H1 (cell line): ENCODE measurements at regions not wholly inside any gene's neighbourhood (a gene's known extent, or its start where the extent isn't known, plus 50 kb on each side); places are given as distances from the start of the nearest gene placed in this dataset.

Experiments
- CTCF ChIA-PET: fragments of 300-600 bp; sonication (Branson Sonifier 250); formaldehyde crosslinking; loops from one replicate; lab custom pipeline; 2021; ENCODE audit not compliant: partially characterized antibody; lab: Charles Lee
- POLR2A ChIA-PET: fragments of 300-600 bp; sonication (Branson Sonifier 250); formaldehyde crosslinking; loops from one replicate; lab custom pipeline; 2021; ENCODE audit warnings: inconsistent platforms; ENCODE audit not compliant: partially characterized antibody; lab: Charles Lee
- DNase-seq, 2 experiments: peaks; one replicate each; pipeline versions ENCODE4 v3.0.0 to v3.0.0-alpha.2; 2010 to 2022; ENCODE audit warnings: low spot score in 2 of 2, low read depth in 1 of 2, mixed read lengths in 1 of 2
- FAIRE-seq: peaks from 2 replicates; lab custom pipeline; 2011; peaks lifted over from hg19 to GRCh38; lab: Jason Lieb, UNC
- H2AFZ ChIP-seq: 2 replicates; pipeline ENCODE4 v1.8.1; 2012; ENCODE audit warnings: low read length, inconsistent platforms
- H2AK5ac ChIP-seq: 2 replicates; pipeline ENCODE4 v1.6.1; 2013; ENCODE audit warnings: low read depth, low read length
- H2BK120ac ChIP-seq: replicated peaks from 2 replicates; pipeline ENCODE3; 2013; ENCODE audit warnings: low read depth, low read length, inconsistent platforms
- H2BK12ac ChIP-seq: 2 replicates; pipeline ENCODE4 v1.6.1; 2013; ENCODE audit warnings: low read depth, low read length
- H2BK15ac ChIP-seq: 2 replicates; pipeline ENCODE4 v1.6.1; 2013; ENCODE audit warnings: low read length
- H2BK20ac ChIP-seq: 2 replicates; pipeline ENCODE4 v1.6.1; 2013; ENCODE audit warnings: low read length
- H2BK5ac ChIP-seq: 2 replicates; pipeline ENCODE4 v1.6.1; 2013; ENCODE audit warnings: low read depth, low read length
- H3K14ac ChIP-seq: 2 replicates; pipeline ENCODE4 v1.6.1; 2013; ENCODE audit warnings: inconsistent platforms; ENCODE audit not compliant: insufficient read length
- H3K18ac ChIP-seq: 2 replicates; pipeline ENCODE4 v1.6.1; 2013; ENCODE audit warnings: low read length; ENCODE audit errors: extremely low read depth
- H3K23ac ChIP-seq: 2 replicates; pipeline ENCODE4 v1.6.1; 2013; ENCODE audit warnings: inconsistent platforms; ENCODE audit not compliant: insufficient read length
- H3K23me2 ChIP-seq: 2 replicates; pipeline ENCODE4 v1.6.1; 2013; ENCODE audit warnings: low read depth, low read length
- H3K27ac ChIP-seq: 2 replicates; pipeline ENCODE4 v1.6.1; 2011; ENCODE audit warnings: low read depth, low read length, inconsistent platforms
- H3K27me3 ChIP-seq, 4 experiments: replicated peaks in 1 of 4; 1 replicate in 1 of 4; 2 replicates in 3 of 4; pipeline versions ENCODE4 v1.6.1 to v1.8.1; 2011 to 2013; ENCODE audit warnings: low read length in 3 of 4, mild to moderate bottlenecking in 3 of 4, inconsistent platforms in 2 of 4, mixed read lengths in 2 of 4, moderate library complexity in 1 of 4; ENCODE audit not compliant: control insufficient read depth in 3 of 4, insufficient read depth in 3 of 4; ENCODE audit errors: extremely low read depth in 1 of 4
- H3K36me3 ChIP-seq, 4 experiments: 2 replicates each; pipeline versions ENCODE4 v1.6.1 to v1.8.1; 2011 to 2013; ENCODE audit warnings: mild to moderate bottlenecking in 4 of 4, low read length in 3 of 4, moderate library complexity in 2 of 4, control low read depth in 1 of 4, inconsistent platforms in 1 of 4; ENCODE audit not compliant: insufficient read depth in 4 of 4, control insufficient read depth in 2 of 4
- H3K4ac ChIP-seq: replicated peaks from 2 replicates; pipeline ENCODE3; 2013; ENCODE audit warnings: low read length, low read depth, mixed read lengths, inconsistent platforms; ENCODE audit not compliant: insufficient read length
- H3K4me1 ChIP-seq, 4 experiments: replicated peaks in 1 of 4; 1 replicate in 1 of 4; 2 replicates in 3 of 4; pipeline versions ENCODE4 v1.6.1 to v1.8.1; 2011 to 2013; ENCODE audit warnings: low read length in 3 of 4, inconsistent platforms in 2 of 4, mixed read lengths in 1 of 4; ENCODE audit not compliant: insufficient read depth in 4 of 4, control insufficient read depth in 3 of 4
- H3K4me2 ChIP-seq, 2 experiments: 2 replicates each; pipeline versions ENCODE4 v1.6.1 to v1.8.1; 2011 to 2013; ENCODE audit warnings: low read depth in 2 of 2, low read length in 2 of 2, control low read depth in 1 of 2, inconsistent platforms in 1 of 2, mild to moderate bottlenecking in 1 of 2; ENCODE audit not compliant: insufficient read depth in 1 of 2
- H3K4me3 ChIP-seq, 4 experiments: fragments of 200-600, 300-600 bp in 1 of 4; sonication (generic), shearing (Covaris generic), sonication (Bioruptor Twin) in 1 of 4; 2 replicates each; pipeline versions ENCODE4 v1.5.1 to v1.8.1; 2011 to 2016; ENCODE audit warnings: low read length in 4 of 4, low read depth in 3 of 4, control low read depth in 2 of 4, inconsistent platforms in 2 of 4, mild to moderate bottlenecking in 2 of 4, mixed read lengths in 1 of 4, moderate library complexity in 1 of 4; ENCODE audit not compliant: insufficient read depth in 2 of 4; ENCODE audit errors: extremely low read depth in 1 of 4
- H3K56ac ChIP-seq: replicated peaks from 2 replicates; pipeline ENCODE3; 2013; ENCODE audit warnings: low read depth, mild to moderate bottlenecking, mixed read lengths, low read length, inconsistent platforms; ENCODE audit not compliant: insufficient read length
- H3K79me1 ChIP-seq: 2 replicates; pipeline ENCODE4 v1.6.1; 2013; ENCODE audit warnings: low read depth, low read length, control low read depth
- H3K79me2 ChIP-seq, 2 experiments: 2 replicates each; pipeline versions ENCODE4 v1.6.1 to v1.8.1; 2012 to 2013; ENCODE audit warnings: low read length in 2 of 2, mild to moderate bottlenecking in 2 of 2, inconsistent platforms in 1 of 2; ENCODE audit not compliant: insufficient read depth in 2 of 2, control insufficient read depth in 1 of 2
- H3K9ac ChIP-seq, 4 experiments: replicated peaks in 1 of 4; 1 replicate in 1 of 4; 2 replicates in 3 of 4; pipeline versions ENCODE4 v1.6.1 to v1.8.1; 2011 to 2013; ENCODE audit warnings: low read depth in 3 of 4, low read length in 3 of 4, control low read depth in 2 of 4, mild to moderate bottlenecking in 2 of 4, moderate library complexity in 2 of 4, inconsistent platforms in 1 of 4; ENCODE audit errors: extremely low read depth in 1 of 4
- H3K9me3 ChIP-seq, 2 experiments: 2 replicates each; pipeline versions ENCODE4 v1.6.1 to v1.8.1; 2012 to 2013; ENCODE audit warnings: mild to moderate bottlenecking in 2 of 2, moderate library complexity in 2 of 2, control low read depth in 1 of 2, inconsistent platforms in 1 of 2, low read depth in 1 of 2, low read length in 1 of 2, mixed read lengths in 1 of 2; ENCODE audit not compliant: insufficient read depth in 2 of 2
- H4K20me1 ChIP-seq, 2 experiments: replicated peaks in 1 of 2; 2 replicates each; pipeline versions ENCODE3 to v1.8.1; 2011 to 2013; ENCODE audit warnings: inconsistent platforms in 2 of 2, low read length in 2 of 2, mild to moderate bottlenecking in 1 of 2; ENCODE audit not compliant: insufficient read depth in 2 of 2, control insufficient read depth in 1 of 2
- H4K5ac ChIP-seq: 2 replicates; pipeline ENCODE4 v1.6.1; 2013; ENCODE audit warnings: low read length, low read depth, mixed read lengths, inconsistent platforms; ENCODE audit not compliant: insufficient read length
- H4K8ac ChIP-seq: 2 replicates; pipeline ENCODE4 v1.8.0; 2013; ENCODE audit warnings: mild to moderate bottlenecking, moderate library complexity, low read length, inconsistent platforms; ENCODE audit not compliant: insufficient read depth; ENCODE audit errors: extremely low read depth
- H4K91ac ChIP-seq: replicated peaks from 2 replicates; pipeline ENCODE3; 2013; ENCODE audit warnings: low read length, mixed read lengths, inconsistent platforms; ENCODE audit not compliant: insufficient read length
- CREB1 ChIP-seq: IDR thresholded peaks from 2 replicates; pipeline ENCODE4 v1.6.1; 2012; ENCODE audit warnings: inconsistent platforms
- RAD21 ChIP-seq, 2 experiments: IDR thresholded peaks in 1 of 2; conservative IDR thresholded peaks in 1 of 2; 2 replicates each; pipeline ENCODE4 v1.6.1; 2011; ENCODE audit warnings: low read depth in 2 of 2, low read length in 2 of 2, improper control_type of control experiment in 1 of 2, inconsistent platforms in 1 of 2, mild to moderate bottlenecking in 1 of 2, moderate library complexity in 1 of 2
- SIN3A ChIP-seq, 2 experiments: IDR thresholded peaks in 1 of 2; conservative IDR thresholded peaks in 1 of 2; 2 replicates each; pipeline ENCODE4 v1.6.1; 2011 to 2012; ENCODE audit warnings: low read length in 2 of 2, improper control_type of control experiment in 1 of 2, low read depth in 1 of 2, mild to moderate bottlenecking in 1 of 2
- WGBS, 2 experiments: shearing (Covaris generic) in 1 of 2; methylation state at CpG; one replicate each; pipeline versions ENCODE4 v1.1.6 to v1.1.7; 2013 to 2015; ENCODE audit warnings: low lambda C conversion rate in 2 of 2, mixed read lengths in 2 of 2, inconsistent platforms in 1 of 2, low coverage in 1 of 2, missing lambda C conversion rate in 1 of 2; ENCODE audit not compliant: insufficient replicate concordance in 2 of 2, insufficient coverage in 1 of 2, insufficient read length in 1 of 2; ENCODE audit errors: extremely low coverage in 1 of 2, missing lambda C conversion rate in 1 of 2; 5-methylcytosine and 5-hydroxymethylcytosine counted together
- TF ChIP-seq, protein P1 (sequence below), 3 experiments: IDR thresholded peaks; 1 replicate in 2 of 3; 2 replicates in 1 of 3; pipeline versions ENCODE4 v1.5.1 to v1.6.1; 2011; ENCODE audit warnings: low read length in 3 of 3, mild to moderate bottlenecking in 3 of 3, inconsistent platforms in 2 of 3, low read depth in 1 of 3, moderate library complexity in 1 of 3; ENCODE audit not compliant: insufficient read depth in 1 of 3; ENCODE audit errors: control extremely low read depth in 1 of 3

DNA sequence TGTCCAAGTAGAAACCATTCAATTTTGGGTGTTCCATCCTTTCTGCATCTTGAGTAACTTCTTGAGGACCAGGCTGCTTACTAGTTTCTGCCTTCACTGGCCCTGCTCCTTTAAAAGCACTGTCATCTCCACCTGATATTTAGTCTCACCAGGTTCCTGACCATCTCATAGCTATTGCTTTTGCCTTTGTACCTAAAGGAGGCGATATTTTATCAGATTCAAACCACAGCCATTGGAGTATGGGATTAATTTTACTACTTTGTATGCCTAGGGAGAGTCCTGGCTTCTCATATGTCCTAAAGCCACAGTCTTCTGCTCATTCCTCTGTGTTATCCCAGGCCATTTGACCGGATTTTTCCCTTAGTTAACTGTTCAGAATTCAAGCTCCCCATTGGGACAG lies 51.8 kb upstream of the RFX7 start:
- 74% methylated on average over 2 of the region's 2 CpGs; no CpG with 5 or more reads in 1 of the 2 experiments for WGBS, 2 experiments
- no peak overlapping the region for H4K8ac ChIP-seq
- H4K91ac ChIP-seq: no peak overlapping the region
- CTCF ChIA-PET: interaction anchor here (0.8 to 4.6 kb wide), 8 partner anchors 10 to 131 kb away, joined by 3 to 16 read pairs (median 3); no protein-coding TSS in a partner anchor
- no peak overlapping the region for H2BK120ac ChIP-seq
- H2BK20ac ChIP-seq: no peak overlapping the region
- peaks cover 0 to 1% (median 0%) of the 10 kb centered on the region in 4 experiments; a peak in 1 of 7 replicates for H3K27me3 ChIP-seq
- no peak overlapping the region for H3K23ac ChIP-seq
- no peak overlapping the region for H4K5ac ChIP-seq
- DNase-seq (no peak), FAIRE-seq (no peak)
- H3K79me1 ChIP-seq: no peaks in the 10 kb centered on the region
- TF ChIP-seq, protein P1, sequence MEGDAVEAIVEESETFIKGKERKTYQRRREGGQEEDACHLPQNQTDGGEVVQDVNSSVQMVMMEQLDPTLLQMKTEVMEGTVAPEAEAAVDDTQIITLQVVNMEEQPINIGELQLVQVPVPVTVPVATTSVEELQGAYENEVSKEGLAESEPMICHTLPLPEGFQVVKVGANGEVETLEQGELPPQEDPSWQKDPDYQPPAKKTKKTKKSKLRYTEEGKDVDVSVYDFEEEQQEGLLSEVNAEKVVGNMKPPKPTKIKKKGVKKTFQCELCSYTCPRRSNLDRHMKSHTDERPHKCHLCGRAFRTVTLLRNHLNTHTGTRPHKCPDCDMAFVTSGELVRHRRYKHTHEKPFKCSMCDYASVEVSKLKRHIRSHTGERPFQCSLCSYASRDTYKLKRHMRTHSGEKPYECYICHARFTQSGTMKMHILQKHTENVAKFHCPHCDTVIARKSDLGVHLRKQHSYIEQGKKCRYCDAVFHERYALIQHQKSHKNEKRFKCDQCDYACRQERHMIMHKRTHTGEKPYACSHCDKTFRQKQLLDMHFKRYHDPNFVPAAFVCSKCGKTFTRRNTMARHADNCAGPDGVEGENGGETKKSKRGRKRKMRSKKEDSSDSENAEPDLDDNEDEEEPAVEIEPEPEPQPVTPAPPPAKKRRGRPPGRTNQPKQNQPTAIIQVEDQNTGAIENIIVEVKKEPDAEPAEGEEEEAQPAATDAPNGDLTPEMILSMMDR (IDR thresholded peaks at IDR 0.05; ENCODE audit: control extremely low read depth in 1 of 3, insufficient read depth in 1 of 3, low read depth in 1 of 3, low read length in 3 of 3): peak in 1 of 3 experiments; percentile 16; a peak in 1 of 4 replicates
- TF ChIP-seq CREB1 (no peak), RAD21 (IDR thresholded peaks at IDR 0.05 in 1 of 2, conservative IDR thresholded peaks at IDR 0.05 in 1 of 2; ENCODE audit: low read depth in 2 of 2, low read length in 2 of 2) (peak; percentile 41 to 49), SIN3A (conservative IDR thresholded peaks at IDR 0.05 in 1 of 2, IDR thresholded peaks at IDR 0.05 in 1 of 2; ENCODE audit: low read depth in 1 of 2, low read length in 2 of 2) (no peak)
- H3K4me2 ChIP-seq: no peak overlapping the region
- H3K18ac ChIP-seq: no peak overlapping the region
- H3K36me3 ChIP-seq: no peaks in the 10 kb centered on the region
- no peaks in the 10 kb centered on the region for H3K79me2 ChIP-seq
- H3K56ac ChIP-seq: no peak overlapping the region
- H3K14ac ChIP-seq: no peak overlapping the region
- no peak overlapping the region for H2BK15ac ChIP-seq
- no peak overlapping the region for H2BK12ac ChIP-seq
- H4K20me1 ChIP-seq: no peaks in the 10 kb centered on the region
- no peaks in the 10 kb centered on the region for H3K9me3 ChIP-seq
- H2AK5ac ChIP-seq: no peak overlapping the region
- no peak overlapping the region for H2BK5ac ChIP-seq
- H3K4ac ChIP-seq: no peak overlapping the region
- peak overlapping the region; percentile 74; the same call in 1 of the 2 replicates for H2AFZ ChIP-seq
- POLR2A ChIA-PET: interaction anchor here (1.2 to 1.6 kb wide), 2 partner anchors 43 to 51 kb away, joined by 3 read pairs; no protein-coding TSS in a partner anchor
- no peaks in the 10 kb centered on the region for H3K23me2 ChIP-seq
- peaks cover 0 to 3% (median 0%) of the 10 kb centered on the region in 4 experiments; a peak in 1 of 7 replicates for H3K4me1 ChIP-seq
- no peak overlapping the region for H3K4me3 ChIP-seq
- H3K9ac ChIP-seq: no peak overlapping the region
- H3K27ac ChIP-seq: no peak overlapping the region
